ENCODE measurements at regions not wholly inside any gene's neighbourhood (a gene's known extent, or its start where the extent isn't known, plus 50 kb on each side); places are given as distances from the start of the nearest gene placed in this dataset.
"Not testable (repeated sequence)": the region's sequence is repeated elsewhere in the genome, so short reads cannot be mapped to it uniquely, and the experiment has no call there.

DNA sequence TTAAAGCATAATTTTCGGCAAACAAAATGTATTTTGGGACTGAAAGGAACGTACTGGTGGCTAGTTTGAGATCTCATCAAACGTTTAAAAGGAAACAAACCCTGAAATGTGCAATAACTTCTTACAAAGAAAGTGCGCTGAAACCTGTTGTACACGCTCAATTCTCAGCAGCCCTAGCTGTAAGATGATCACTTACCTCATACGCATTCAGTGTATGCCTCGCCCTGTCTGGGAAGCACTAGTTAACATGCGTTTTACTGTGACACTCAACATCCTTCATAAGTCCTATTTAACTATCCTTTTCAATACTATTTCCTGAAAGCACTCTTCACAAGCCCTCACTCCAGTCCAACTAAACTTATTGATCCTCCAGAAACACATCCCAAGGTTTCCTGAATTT is 485.0 kb upstream of the EDIL3 start:
- H3K9me3 ChIP-seq = no peaks in the 10 kb centered on the region
- H3K27me3 ChIP-seq = no peaks in the 10 kb centered on the region
- H3K36me3 ChIP-seq = no peaks in the 10 kb centered on the region
- H3K27ac ChIP-seq = no peak overlapping the region
- no peak overlapping the region for H3K4me3 ChIP-seq (ENCODE audit: low read depth in 1 of 2, low read length in 1 of 2)
- no peak for TF ChIP-seq CTCF (IDR thresholded peaks at IDR 0.05)
- no peaks in the 10 kb centered on the region for H3K4me1 ChIP-seq (ENCODE audit: control insufficient read depth in 1 of 2, insufficient read depth in 1 of 2, low read depth in 1 of 2, low read length in 1 of 2)

DNA sequence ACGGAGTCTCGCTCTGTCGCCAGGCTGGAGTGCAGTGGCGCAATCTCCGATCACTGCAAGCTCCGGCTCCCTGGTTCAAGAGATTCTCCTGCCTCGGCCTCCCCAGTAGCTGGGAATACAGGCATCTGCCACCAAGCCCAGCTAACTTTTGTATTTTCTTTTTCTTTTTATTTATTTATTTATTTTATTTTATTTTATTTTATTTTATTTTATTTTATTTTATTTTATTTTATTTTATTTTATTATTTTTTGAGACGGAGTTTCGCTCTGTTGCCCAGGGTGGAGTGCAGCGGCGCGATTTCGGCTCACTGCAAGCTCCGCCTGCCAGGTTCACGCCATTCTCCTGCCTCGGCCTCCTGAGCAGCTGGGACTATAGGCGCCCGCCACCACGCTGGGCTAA is 479.3 kb upstream of the EDIL3 start:
- not testable (repeated sequence) for H3K4me3 ChIP-seq (ENCODE audit: low read depth in 1 of 2, low read length in 1 of 2)

GRCh38 chr5:84863020-84863419 is 478.3 kb upstream of the EDIL3 start:
- H3K36me3 ChIP-seq = no peaks in the 10 kb centered on the region
- H3K4me1 ChIP-seq (ENCODE audit: control insufficient read depth in 1 of 2, insufficient read depth in 1 of 2, low read depth in 1 of 2, low read length in 1 of 2) = no peaks in the 10 kb centered on the region
- TF ChIP-seq CTCF (IDR thresholded peaks at IDR 0.05) = no peak
- H3K27ac ChIP-seq = no peak overlapping the region
- H3K9me3 ChIP-seq = no peaks in the 10 kb centered on the region
- H3K27me3 ChIP-seq = no peaks in the 10 kb centered on the region
- H3K4me3 ChIP-seq (ENCODE audit: low read depth in 1 of 2, low read length in 1 of 2) = no peak overlapping the region

More for the DNA sequence above, 479.3 kb upstream of the EDIL3 start:
- H3K36me3 ChIP-seq; H3K27me3 ChIP-seq; H3K27ac ChIP-seq; H3K4me1 ChIP-seq (ENCODE audit: control insufficient read depth in 1 of 2, insufficient read depth in 1 of 2, low read depth in 1 of 2, low read length in 1 of 2); H3K9me3 ChIP-seq: not testable (repeated sequence)

DNA sequence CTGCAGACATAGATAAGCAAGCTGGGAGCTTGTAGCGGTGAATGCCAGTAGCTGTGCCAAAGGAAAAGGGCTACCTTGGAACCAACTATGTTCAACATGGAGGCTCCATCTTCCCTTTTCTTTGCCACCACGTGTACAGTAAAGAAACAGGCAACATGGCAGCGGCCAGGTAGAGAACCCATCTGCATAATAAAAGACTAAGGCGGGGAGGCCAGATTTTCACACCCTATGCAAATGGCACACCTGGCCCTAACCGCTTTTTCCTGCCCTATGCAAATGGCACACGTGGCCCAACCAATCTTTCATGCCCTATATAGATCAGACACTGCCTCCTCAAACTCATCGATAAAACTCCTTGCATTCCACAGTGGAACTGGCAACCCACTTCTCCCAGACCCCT is 477.5 kb upstream of the EDIL3 start:
- no peak for TF ChIP-seq CTCF (IDR thresholded peaks at IDR 0.05)
- Histone ChIP-seq H3K27me3 (no peaks in the 10 kb centered on the region), H3K36me3 (no peaks in the 10 kb centered on the region), H3K4me1 (ENCODE audit: control insufficient read depth in 1 of 2, insufficient read depth in 1 of 2, low read depth in 1 of 2, low read length in 1 of 2) (no peaks in the 10 kb centered on the region), H3K9me3 (no peaks in the 10 kb centered on the region), H3K4me3 (ENCODE audit: low read depth in 1 of 2, low read length in 1 of 2) (no peak overlapping the region), H3K27ac (no peak overlapping the region)

DNA sequence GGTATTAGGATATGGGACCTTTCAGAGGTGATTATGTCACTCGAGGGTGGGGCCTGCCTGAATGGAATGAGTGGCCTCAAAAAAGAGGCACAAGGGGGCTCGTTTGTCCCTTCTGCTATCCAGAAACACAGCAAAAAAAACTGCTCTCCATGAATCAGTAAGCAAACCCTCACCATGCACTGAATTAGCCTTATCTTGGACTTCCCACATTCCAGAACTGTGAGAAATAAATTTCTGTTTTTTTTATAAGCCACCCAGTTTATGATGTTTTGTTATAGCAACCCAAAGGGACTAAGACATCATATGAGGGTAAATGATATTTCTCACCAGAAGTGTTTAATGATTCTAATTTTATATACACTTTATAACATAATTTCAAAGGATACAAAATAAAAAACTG is 476.6 kb upstream of the EDIL3 start:
- no peaks in the 10 kb centered on the region for H3K36me3 ChIP-seq
- no peak for TF ChIP-seq CTCF (IDR thresholded peaks at IDR 0.05)
- no peak overlapping the region for H3K4me3 ChIP-seq (ENCODE audit: low read depth in 1 of 2, low read length in 1 of 2)
- no peak overlapping the region for H3K27ac ChIP-seq
- no peaks in the 10 kb centered on the region for H3K27me3 ChIP-seq
- H3K4me1 ChIP-seq (ENCODE audit: control insufficient read depth in 1 of 2, insufficient read depth in 1 of 2, low read depth in 1 of 2, low read length in 1 of 2) = no peaks in the 10 kb centered on the region
- no peaks in the 10 kb centered on the region for H3K9me3 ChIP-seq

DNA sequence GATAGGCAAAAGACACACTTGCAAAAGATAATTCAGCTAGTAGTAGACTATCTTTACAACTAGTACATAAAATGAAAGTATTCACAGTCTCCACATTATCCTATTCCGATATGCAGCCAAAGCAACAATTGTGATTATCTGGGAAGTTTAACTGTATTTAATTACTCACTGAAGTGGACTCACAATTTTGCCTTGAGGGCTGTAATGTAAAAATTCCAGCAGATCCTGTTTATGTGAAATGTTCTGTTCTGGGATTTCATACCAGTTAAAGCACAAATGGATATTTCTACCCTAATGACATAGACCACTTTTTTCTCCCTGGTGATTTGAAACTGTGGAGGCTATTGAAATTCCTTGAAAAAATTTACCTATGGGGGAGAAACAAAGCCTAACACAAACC is 474.4 kb upstream of the EDIL3 start:
- no peaks in the 10 kb centered on the region for H3K9me3 ChIP-seq
- H3K4me3 ChIP-seq (ENCODE audit: low read depth in 1 of 2, low read length in 1 of 2) = no peak overlapping the region
- no peak for TF ChIP-seq CTCF (IDR thresholded peaks at IDR 0.05)
- no peak overlapping the region for H3K27ac ChIP-seq
- no peaks in the 10 kb centered on the region for H3K4me1 ChIP-seq (ENCODE audit: control insufficient read depth in 1 of 2, insufficient read depth in 1 of 2, low read depth in 1 of 2, low read length in 1 of 2)
- H3K27me3 ChIP-seq = no peaks in the 10 kb centered on the region
- no peaks in the 10 kb centered on the region for H3K36me3 ChIP-seq

Measured in neutrophil (primary cell).